Osteoblast (primary cell): ENCODE measurements at regions not wholly inside any gene's neighbourhood (a gene's known extent, or its start where the extent isn't known, plus 50 kb on each side); places are given as distances from the start of the nearest gene placed in this dataset.

Experiments
- DNase-seq: peaks from one replicate; pipeline ENCODE4 v3.0.0; 2011; ENCODE audit warnings: low spot score, mixed read lengths; ENCODE audit not compliant: insufficient read length; ENCODE audit errors: missing footprints
- H2AFZ ChIP-seq: 2 replicates; pipeline ENCODE4 v1.6.0; 2011; ENCODE audit warnings: mild to moderate bottlenecking, low read length
- H3K27ac ChIP-seq: 2 replicates; pipeline ENCODE4 v1.5.1; 2011; ENCODE audit warnings: mild to moderate bottlenecking, low read depth, low read length, moderate library complexity
- H3K27me3 ChIP-seq: 2 replicates; pipeline ENCODE4 v1.6.0; 2012; ENCODE audit warnings: mild to moderate bottlenecking, control low read depth, inconsistent platforms, low read length, moderate library complexity; ENCODE audit not compliant: insufficient read depth
- H3K36me3 ChIP-seq: 2 replicates; pipeline ENCODE4 v1.5.1; 2011; ENCODE audit warnings: mild to moderate bottlenecking, low read length, control low read depth, moderate library complexity; ENCODE audit not compliant: insufficient read depth
- H3K4me1 ChIP-seq: 2 replicates; pipeline ENCODE4 v1.5.1; 2011; ENCODE audit warnings: mild to moderate bottlenecking, low read length, control low read depth, moderate library complexity; ENCODE audit not compliant: insufficient read depth
- H3K4me2 ChIP-seq: 2 replicates; pipeline ENCODE4 v1.6.0; 2011; ENCODE audit warnings: mild to moderate bottlenecking, low read length; ENCODE audit not compliant: insufficient read depth
- H3K4me3 ChIP-seq: fragments of 200-600 bp; sonication (generic); 3 replicates; pipeline ENCODE4 v1.5.1; 2012; ENCODE audit warnings: mild to moderate bottlenecking, low read length, inconsistent platforms; ENCODE audit not compliant: insufficient read depth
- H3K79me2 ChIP-seq: 2 replicates; pipeline ENCODE4 v1.6.0; 2012; ENCODE audit warnings: mild to moderate bottlenecking, low read length, control low read depth, inconsistent platforms; ENCODE audit not compliant: insufficient read depth
- H3K9me3 ChIP-seq: 2 replicates; pipeline ENCODE4 v1.5.1; 2011; ENCODE audit warnings: low read depth, low read length, control low read depth
- H4K20me1 ChIP-seq: 2 replicates; pipeline ENCODE4 v1.6.0; 2012; ENCODE audit warnings: mild to moderate bottlenecking, low read length, control low read depth; ENCODE audit not compliant: insufficient read depth
- CTCF ChIP-seq: IDR thresholded peaks from 2 replicates; pipeline ENCODE4 v1.5.1; 2011; ENCODE audit warnings: mild to moderate bottlenecking, low read depth, low read length, moderate library complexity; ENCODE audit errors: extremely low read depth

DNA sequence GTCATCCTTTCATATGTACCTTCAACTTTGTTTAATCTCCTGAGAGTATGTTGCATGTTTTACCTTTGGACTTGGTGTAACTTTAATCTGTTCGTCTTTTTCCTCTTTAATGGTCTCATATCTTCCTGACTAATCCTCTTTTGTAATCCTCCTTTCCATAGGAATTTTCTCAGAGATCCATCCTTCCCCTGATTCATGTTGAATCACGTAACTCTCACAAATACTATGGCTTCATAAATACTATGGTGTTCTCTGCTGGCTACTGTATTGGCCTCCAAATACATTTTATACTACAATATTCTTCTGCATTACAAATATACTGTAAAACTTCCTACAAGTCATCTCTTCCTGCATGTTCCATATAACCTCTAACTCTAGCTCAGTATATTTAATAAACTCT lies 317.7 kb upstream of the ADGRB3 start:
- Histone ChIP-seq H3K4me3 (no peak overlapping the region), H3K36me3 (no peaks in the 10 kb centered on the region), H2AFZ (no peak overlapping the region), H3K79me2 (no peaks in the 10 kb centered on the region), H4K20me1 (no peaks in the 10 kb centered on the region), H3K4me2 (no peak overlapping the region), H3K27me3 (no peaks in the 10 kb centered on the region), H3K9me3 (peaks cover 2% of the 10 kb centered on the region), H3K27ac (no peak overlapping the region), H3K4me1 (no peaks in the 10 kb centered on the region)
- TF ChIP-seq CTCF: no peak
- DNase-seq: no peak

DNA sequence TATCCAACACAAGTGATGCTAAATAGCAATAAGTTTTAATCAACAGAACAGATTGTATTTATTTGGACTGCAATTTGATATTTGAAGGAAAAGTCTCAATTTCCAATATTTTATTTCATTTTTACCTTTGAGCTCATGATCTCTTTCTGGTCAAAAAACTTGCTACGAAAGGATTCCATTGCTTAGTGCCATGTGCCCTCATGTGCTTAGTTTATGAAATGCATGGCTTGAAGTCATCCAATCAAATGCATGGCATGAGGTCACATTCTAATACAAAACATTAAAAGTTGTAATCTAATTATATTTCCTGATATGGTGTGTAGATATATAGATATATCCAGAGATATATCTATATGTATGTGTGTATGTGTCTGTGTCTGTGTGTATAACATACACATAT lies 321.2 kb upstream of the ADGRB3 start:
- Histone ChIP-seq H3K4me3 (no peak overlapping the region), H3K9me3 (peaks cover 2% of the 10 kb centered on the region), H3K4me2 (no peak overlapping the region), H3K79me2 (no peaks in the 10 kb centered on the region), H3K27me3 (no peaks in the 10 kb centered on the region), H3K36me3 (no peaks in the 10 kb centered on the region), H3K4me1 (no peaks in the 10 kb centered on the region), H2AFZ (no peak overlapping the region), H3K27ac (no peak overlapping the region), H4K20me1 (no peaks in the 10 kb centered on the region)
- no peak for DNase-seq
- no peak for TF ChIP-seq CTCF

- Histone ChIP-seq H3K79me2 (no peaks in the 10 kb centered on the region), H3K27ac (no peak overlapping the region), H2AFZ (no peak overlapping the region), H3K27me3 (no peaks in the 10 kb centered on the region), H3K9me3 (no peaks in the 10 kb centered on the region), H4K20me1 (no peaks in the 10 kb centered on the region), H3K4me3 (no peak overlapping the region), H3K4me2 (no peak overlapping the region), H3K4me1 (no peaks in the 10 kb centered on the region), H3K36me3 (no peaks in the 10 kb centered on the region)
- no peak for DNase-seq
- TF ChIP-seq CTCF: no peak
These were observed 327.8 kb upstream of the ADGRB3 start for GRCh38 chr6:68307301-68307700.

- Histone ChIP-seq H2AFZ (no peak overlapping the region), H3K4me3 (no peak overlapping the region), H3K4me1 (no peaks in the 10 kb centered on the region), H3K36me3 (no peaks in the 10 kb centered on the region), H4K20me1 (no peaks in the 10 kb centered on the region), H3K27ac (no peak overlapping the region), H3K27me3 (no peaks in the 10 kb centered on the region), H3K9me3 (no peaks in the 10 kb centered on the region), H3K79me2 (no peaks in the 10 kb centered on the region), H3K4me2 (no peak overlapping the region)
- no peak for TF ChIP-seq CTCF
- DNase-seq: no peak
These were observed 339.0 kb upstream of the ADGRB3 start for GRCh38 chr6:68296126-68296525.
